NCI-H774 (cell line): ENCODE measurements at regions not wholly inside any gene's neighbourhood (a gene's known extent, or its start where the extent isn't known, plus 50 kb on each side); places are given as distances from the start of the nearest gene placed in this dataset.
A peak's percentile ranks its signal among the peaks of the same experiment; 100 is the strongest.
"Not testable (repeated sequence)": the region's sequence is repeated elsewhere in the genome, so short reads cannot be mapped to it uniquely, and the experiment has no call there.

Source experiments
- DNase-seq: peaks from one replicate; lab custom pipeline; 2025; lab: John Stamatoyannopoulos, UW

DNA sequence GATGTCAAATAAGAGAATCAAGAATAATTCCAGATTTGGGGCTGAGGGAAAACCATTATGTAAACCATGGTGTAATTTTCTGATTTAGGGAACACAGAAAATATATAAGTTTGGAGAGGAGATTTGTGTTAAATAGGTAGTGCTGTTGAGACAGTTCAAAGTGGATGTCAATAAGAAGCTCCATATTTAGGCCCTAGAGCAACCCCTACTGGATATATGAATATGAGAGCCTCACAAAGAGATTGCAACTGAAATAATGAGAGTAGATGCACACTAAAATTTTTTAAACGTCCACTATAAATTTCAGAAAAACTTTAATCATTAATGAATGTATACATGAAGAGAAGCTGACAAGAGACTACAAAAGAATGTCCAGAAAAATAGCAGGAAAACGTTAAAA is 1447.8 kb upstream of the PRMT6 start:
- no peak for DNase-seq

GRCh38 chr1:105626276-105626987 is 1430.0 kb upstream of the PRMT6 start:
- no peak for DNase-seq

- not testable (repeated sequence) for DNase-seq
Measured at GRCh38 chr1:105631153-105631744, 1425.2 kb upstream of the PRMT6 start.

DNA sequence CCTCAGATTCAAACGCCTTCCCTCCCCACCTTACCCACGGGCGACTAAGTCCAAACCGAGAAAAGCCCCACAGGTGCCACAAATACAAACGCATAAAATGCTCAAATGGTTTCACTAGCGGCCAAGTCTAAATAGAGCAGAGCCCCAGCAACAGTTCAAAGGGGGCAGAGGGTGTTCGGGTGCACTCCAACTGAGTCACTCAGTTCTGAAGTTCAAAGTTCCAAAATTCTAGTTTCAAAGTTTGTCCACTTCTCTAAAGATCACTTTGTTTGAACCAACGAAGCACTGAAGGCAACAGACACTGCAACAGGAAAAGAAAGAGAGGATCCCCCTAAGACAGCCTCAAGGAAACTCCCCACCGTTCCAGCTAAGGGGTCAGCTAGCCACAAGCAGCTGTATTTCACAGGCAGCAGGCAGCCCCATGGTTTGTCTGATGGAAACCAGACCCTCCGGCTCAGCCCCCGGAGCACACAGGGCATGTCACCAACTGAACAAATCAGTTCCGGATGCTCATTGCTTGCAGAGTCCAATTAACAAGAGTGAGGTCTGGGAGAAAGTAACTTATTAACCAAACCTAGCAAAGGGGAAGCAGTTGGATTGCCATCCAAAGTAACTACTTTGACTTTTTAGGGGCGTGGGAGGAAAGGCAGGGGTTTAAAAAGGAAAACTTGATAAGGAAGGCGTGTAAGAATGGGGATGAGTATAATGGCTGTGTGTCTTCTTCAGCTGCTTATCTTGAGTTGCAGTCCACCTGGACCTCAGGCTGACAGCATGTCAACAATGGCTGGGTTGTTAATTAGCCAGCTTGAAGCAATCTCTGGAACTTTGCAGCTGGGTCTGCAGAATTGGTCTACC is 1423.9 kb upstream of the PRMT6 start:
- no peak for DNase-seq

GRCh38 chr1:105636052-105636451 is 1420.4 kb upstream of the PRMT6 start:
- DNase-seq: no peak

GRCh38 chr1:105641407-105641806 is 1415.1 kb upstream of the PRMT6 start:
- DNase-seq: no peak

- DNase-seq: no peak
Measured at GRCh38 chr1:105652109-105652508, 1404.4 kb upstream of the PRMT6 start.

GRCh38 chr1:105655032-105655431 is 1401.4 kb upstream of the PRMT6 start:
- DNase-seq: no peak

GRCh38 chr1:105664495-105664894 is 1392.0 kb upstream of the PRMT6 start:
- no peak for DNase-seq

GRCh38 chr1:105678334-105678733 is 1378.1 kb upstream of the PRMT6 start:
- DNase-seq: no peak

DNA sequence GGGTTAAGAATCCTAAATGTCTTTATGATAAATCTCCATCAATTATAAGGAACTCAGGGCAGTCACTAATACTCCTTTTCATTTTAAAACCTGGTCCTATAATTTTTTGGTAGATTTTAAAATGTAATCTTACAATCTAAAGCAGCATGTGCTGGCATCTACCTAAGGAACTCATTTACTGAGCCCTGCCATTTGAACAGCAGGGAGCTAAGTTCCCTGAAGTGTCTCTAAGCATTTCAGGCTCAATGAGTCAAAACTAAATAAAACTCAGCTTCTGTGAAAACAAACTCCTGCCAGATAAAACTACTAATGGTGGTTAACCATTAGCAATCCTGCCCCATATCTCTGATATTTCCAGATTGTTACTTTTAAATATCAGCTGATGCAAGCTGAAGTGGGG is 1371.8 kb upstream of the PRMT6 start:
- no peak for DNase-seq

DNA sequence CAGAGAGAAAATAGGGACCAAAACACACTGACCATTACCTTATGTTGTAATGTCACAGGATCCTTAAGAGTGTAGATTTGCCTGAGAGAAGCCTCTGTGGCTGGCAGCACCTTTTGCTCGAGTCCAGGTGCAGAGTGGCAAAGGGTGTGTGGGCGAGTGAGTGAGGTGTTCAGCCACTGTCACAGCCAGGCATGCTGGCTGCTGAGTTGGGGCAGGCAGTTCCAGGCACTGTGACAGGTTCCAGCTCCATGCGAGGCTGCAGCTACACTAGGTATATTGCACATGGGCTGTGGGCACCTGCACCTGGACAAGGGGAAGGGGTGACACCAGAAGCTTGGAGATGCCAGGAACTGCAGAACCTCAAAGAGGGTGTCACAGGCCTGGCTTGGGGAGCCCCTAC is 1370.4 kb upstream of the PRMT6 start:
- no peak for DNase-seq

GRCh38 chr1:105686874-105687690 is 1369.4 kb upstream of the PRMT6 start:
- DNase-seq: no peak

DNA sequence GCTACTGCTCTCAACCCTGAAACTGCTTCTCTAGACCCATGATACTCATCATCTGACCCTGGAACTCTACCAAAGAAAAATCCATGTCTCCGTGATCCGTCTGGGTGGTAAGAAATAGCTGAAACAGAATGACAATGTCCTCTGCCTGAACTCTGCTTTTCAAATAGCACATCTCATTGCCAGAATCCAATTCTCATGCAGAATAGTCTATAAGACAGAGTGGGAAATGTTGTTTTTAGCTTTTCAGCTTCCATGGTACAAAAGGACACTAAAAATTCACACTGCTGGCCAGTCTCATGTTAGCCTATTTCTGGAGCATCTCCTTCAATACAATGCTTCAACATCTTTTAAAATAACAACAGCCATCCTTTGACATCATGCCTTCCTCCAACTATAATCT is 1355.8 kb upstream of the PRMT6 start:
- DNase-seq: no peak

- no peak for DNase-seq
Measured at GRCh38 chr1:105724286-105724685, 1332.2 kb upstream of the PRMT6 start.

GRCh38 chr1:105730701-105731100 is 1325.8 kb upstream of the PRMT6 start:
- no peak for DNase-seq

DNA sequence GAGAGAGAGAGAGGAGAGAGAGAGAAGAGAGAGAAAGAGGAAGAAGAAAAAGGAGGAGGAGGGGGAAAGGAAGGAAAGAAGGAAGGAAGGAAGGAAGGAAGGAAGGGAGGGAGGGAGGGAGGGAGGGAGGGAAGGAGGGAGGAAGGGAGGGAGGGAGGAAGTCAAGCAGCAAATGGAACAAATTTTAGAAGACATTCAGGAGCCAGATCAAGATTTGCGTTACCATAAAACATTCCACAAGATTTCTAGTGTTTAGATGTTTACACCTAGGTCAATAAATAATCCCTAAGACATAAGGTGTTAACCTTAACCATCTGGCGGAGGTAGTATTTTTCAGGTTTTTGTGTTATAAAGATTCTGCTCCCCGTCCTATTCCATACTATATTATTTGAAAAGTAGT is 1320.1 kb upstream of the PRMT6 start:
- DNase-seq: no peak

DNA sequence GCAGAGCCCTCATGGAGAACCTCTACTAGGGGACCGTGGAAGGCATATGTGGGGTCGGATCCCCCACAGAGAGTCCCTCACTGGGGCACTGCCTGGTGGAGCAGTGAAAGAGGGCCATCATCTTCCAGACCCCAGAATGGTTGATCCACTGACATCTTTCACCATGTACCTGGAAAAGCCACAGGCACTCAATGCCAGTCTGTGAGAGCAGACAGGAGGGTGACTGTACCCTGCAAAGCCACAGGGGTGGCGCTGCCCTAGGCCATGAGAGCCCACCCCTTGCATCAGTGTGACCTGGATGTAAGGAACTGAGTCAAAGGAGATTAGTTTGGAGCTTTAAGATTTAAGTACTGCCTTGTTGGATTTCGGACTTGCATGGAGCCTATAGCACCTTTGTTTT is 1276.7 kb upstream of the PRMT6 start:
- no peak for DNase-seq

DNA sequence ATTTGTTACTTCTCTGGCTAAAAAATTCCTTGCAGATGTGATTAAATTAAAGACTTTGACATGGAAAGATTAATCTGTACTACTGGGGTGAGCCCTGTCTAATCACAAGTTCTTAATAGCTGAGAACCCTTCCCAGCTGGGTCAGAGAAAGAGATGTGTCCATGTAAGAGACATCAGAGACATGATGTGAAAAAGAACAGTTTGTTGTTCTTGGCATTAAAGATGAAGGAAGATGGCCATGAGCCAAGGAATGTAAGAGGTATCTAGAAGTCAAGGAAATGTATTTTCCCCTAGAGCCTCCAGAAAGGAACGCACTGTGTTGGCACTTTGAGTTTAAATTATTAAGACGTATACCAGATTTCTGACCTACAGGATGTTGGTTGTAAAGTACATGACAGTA is 1271.5 kb upstream of the PRMT6 start:
- no peak for DNase-seq

GRCh38 chr1:105793536-105794146 is 1262.8 kb upstream of the PRMT6 start:
- DNase-seq: peak; percentile 10

DNA sequence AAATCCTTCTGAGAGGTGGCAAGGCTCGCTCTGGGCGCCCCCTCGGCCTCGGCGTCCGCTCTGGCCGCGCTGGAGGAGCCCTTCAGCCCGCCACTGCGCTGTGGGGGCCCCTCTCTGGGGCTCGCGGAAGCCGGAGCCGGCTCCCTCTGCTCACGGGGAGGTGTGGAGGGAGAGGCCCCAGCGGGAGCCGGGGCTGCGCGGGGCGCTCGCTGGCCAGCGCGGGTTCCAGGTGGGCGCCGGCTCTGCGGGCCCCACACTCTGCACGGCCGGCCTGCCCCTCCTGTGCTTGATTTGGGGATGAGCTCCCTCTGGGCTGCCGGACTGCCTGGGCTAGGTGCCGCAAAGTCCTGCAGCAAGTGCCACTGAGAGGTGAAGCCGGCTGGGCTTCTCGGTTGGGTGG is 1260.7 kb upstream of the PRMT6 start:
- DNase-seq: no peak
